NCI-H774 (cell line): ENCODE measurements at regions not wholly inside any gene's neighbourhood (a gene's known extent, or its start where the extent isn't known, plus 50 kb on each side); places are given as distances from the start of the nearest gene placed in this dataset.
"Not testable (repeated sequence)": the region's sequence is repeated elsewhere in the genome, so short reads cannot be mapped to it uniquely, and the experiment has no call there.

ENCODE experiments used
- DNase-seq: peaks from one replicate; lab custom pipeline; 2025; lab: John Stamatoyannopoulos, UW

DNA sequence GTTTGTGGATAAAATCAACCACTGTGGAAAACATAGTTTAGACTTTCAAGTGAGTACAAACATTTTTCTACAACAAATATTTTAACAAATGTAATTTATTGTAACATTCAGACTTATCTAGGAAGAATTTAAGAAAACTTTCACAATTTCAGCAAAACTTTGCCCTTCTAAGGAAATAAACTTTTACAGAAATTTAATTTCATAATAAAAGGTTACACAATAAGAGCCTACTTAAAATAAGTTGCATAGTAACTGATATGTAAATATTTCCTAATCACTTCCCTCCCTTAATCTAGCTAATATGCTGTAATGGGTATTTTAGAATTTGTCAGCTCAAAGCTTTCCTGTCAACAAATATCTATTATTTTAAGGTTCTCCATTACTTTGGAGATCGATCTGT, 1899.9 kb downstream of the MAT2B start:
- no peak for DNase-seq

DNA sequence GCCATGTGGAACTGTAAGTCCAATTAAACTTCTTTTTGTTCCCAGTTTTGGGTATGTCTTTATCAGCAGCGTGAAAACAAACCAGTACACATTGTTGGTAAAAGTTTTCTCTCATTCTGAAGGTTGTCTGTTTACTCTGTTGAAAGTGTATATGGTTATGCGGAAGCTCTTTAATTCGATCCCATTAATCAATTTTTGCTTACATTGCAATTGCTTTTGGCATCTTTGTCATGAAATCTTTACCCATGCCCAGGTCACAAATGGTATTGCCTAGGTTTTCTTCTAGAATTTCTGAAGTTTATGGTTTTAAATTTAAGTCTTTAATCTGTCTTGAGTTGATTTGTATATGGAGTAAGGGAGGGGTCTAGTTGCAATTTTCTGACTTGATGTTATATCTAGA, 1901.9 kb downstream of the MAT2B start:
- no peak for DNase-seq

DNA sequence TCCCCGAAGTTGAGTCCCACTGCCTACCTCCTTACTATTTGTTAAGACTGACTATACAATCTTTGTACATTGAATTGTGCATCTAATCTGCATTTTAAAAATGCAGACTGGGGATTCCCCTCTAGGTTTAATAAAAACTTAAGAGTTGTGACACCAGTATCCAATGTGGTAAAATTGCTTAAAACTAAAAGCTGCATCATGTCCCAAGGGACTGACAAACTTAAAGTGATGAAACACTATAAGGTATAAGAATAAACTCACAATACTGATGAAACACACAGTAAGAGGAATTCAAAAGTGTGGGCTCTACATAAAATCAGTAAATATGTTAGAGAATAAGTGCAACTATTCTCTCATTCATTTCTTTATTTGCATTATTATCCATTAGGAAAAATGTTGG, 1905.1 kb downstream of the MAT2B start:
- no peak for DNase-seq

DNA sequence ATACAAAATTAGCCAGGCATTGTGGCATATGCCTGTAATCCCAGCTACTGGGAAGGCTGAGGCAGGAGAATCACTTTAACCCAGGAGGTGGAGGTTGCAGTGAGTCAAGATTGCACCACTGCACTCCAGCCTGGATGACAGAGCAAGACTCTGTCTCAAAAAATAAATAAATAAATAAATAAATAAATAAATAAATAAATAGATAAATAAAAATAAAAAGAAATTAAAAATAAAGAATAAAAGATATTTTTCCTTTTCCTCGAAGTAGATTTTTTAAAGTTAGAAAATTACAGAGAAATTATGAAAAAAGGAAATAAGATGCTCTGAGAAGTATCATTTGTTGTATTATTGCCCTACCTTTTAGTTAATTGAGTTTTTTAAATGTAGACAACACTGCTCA, 1906.1 kb downstream of the MAT2B start:
- DNase-seq = not testable (repeated sequence)

DNA sequence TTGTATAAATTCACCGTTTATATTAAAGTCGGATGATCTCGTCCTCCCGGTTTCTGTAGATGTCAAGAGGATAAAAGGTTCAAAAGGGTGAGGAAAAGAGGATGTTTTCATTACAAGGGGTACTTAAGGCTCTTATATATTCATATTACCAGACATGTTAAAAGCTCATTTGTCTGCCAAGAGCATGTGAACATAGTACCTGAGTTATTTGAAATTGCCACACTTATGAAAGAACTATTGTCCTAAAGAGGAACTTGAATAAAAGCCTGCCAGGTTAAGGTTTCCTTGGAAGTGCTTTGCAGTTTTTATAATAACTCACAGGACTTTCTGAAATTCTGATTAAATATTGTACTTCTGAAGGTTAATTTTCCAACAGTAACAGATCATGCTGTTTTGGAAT, 1915.1 kb downstream of the MAT2B start:
- no peak for DNase-seq

DNA sequence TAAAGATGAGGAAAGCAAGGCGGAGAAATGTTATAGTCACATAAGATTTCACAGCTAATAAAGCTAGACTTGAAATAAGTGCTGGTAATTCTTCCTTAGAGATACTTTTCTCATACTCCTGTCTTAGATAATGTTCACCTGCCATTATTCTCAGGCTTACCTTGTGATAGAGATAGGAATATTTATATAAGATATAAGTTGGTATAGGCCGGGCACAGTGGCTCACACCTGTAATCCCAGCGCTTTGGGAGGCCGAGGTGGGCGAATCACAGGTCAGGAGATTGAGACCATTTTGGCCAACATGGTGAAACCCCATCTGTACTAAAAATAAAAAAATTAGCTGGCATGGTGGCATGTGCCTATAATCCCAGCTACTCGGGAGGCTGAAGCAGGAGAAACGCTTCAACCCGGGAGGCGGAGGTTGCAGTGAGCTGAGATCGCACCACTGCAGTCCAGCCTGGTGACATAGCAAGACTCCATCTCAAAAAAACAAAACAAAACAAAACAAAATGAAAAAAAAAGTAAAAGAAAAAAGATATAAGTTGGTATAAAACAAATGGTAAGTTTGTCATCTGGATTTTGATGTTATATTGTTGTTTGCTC, 1918.4 kb downstream of the MAT2B start:
- no peak for DNase-seq

DNA sequence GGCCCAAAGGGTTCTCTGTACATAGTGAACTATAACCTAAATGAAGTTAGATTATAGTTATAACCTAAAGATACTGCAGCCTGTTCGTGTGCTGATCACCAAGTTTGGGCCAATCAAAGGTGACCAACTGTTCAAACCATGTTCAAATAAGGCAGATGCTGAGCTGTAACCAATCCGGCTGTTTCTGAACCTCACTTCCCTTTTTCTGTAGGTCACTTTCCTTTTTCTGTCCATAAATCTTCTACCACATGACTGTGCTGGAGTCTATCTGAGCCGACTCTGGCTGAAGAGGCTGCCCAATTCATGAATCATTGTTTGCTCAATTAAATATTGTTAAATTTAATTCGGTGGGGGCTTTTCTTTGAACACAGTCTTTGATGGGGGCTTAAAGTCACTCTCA, 1920.2 kb downstream of the MAT2B start:
- no peak for DNase-seq

DNA sequence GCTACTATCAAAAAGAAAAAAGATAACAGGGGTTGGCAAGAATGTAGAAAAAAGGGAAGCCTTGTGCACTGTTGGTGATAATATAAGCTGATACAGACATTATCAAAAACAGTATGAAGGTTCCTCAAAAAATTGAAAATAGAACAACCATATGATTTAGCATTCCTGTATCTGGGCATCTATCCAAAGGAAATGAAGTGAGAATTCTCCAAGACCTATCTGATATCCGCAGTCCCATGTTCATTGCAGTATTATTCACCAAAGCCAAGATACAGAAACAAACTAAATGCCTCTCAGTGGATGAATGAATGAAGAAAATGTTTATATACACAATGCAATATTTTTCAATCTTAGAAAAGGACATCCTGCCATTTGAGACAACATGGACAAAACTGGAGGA, 1943.3 kb downstream of the MAT2B start:
- no peak for DNase-seq

DNA sequence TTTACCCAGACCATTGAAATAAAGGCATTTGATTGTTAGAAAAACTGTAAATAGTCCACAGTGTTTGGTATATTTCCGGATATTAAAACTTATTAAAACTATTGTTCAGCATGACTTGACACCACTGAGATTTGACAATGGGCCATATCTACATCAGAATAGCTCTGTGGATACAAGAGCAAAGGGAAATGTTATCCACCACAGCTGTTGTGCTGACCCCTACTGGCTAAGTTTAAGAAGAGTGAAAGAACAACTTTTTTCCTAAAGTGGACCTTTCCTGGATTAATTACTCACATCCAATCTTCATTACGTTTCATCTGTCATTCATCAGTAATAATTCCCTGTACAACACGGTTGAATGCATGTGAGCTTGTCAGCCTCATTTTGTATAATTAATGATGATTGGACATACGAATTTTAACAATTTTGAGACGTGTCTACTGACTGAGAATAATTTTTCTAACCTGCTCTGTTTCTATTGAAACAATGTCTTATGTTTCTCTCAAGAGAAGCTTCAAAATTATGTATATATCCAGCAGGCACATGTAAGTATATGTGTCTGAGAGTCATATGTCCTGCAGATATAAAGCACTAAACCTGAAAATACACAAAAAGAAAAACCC, 1952.6 kb downstream of the MAT2B start:
- DNase-seq = no peak

DNA sequence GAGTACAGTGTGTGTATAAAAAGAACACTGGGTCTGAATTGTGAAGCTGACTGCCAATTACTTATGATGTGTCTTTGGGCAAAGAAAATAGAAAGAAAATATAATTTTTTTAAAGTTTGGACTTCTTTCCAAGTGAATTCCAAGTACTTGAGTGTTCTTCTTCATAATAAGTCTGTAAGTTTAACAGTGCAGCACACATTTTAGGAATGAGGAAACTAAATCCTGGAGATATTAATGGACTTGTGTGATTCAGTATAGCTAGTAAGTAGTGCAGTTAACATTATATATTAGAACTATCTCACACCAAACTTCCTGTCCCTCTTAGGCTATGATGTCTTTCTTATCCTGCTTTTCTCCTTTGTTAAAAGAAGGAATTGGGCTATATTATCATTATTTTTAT, 1953.8 kb downstream of the MAT2B start:
- DNase-seq = no peak

DNA sequence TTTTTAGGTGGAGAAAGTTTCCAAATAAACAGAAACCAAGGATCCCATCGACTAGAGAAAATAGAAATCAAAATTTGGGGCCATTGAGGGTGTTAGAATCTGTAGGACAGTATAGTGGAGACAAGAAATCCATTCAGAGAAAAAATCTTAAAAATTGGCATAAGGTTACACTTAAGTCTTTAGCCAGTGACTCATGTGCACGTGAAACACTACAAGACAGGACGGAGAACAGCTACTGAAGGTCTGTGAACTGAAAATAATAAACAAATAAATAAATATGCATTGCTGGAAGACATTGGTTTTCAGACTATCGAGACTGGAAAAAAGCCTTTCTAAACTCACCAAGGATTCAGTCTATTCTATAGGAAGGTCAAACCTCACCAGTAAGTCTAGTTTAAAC, 1955.5 kb downstream of the MAT2B start:
- DNase-seq = no peak

DNA sequence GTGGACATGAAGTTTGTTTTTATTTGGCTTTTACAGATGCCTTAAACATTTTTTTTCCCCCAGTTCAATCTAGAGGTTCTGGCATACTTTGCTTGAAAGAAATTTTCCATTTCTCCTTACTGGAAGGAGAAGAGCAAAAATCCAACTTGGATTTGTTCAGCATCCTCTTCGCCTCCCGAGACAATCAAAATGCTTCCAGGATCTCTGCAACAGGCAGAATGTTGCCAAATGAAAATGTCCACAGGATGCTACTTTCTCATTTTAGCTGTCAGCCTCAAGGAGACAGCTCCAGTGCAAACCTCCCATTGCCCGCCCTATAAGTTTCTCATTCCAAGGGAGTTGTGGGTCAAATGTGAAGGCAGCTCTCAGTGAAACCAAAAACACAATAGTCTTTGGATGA, 1972.1 kb downstream of the MAT2B start:
- no peak for DNase-seq

DNA sequence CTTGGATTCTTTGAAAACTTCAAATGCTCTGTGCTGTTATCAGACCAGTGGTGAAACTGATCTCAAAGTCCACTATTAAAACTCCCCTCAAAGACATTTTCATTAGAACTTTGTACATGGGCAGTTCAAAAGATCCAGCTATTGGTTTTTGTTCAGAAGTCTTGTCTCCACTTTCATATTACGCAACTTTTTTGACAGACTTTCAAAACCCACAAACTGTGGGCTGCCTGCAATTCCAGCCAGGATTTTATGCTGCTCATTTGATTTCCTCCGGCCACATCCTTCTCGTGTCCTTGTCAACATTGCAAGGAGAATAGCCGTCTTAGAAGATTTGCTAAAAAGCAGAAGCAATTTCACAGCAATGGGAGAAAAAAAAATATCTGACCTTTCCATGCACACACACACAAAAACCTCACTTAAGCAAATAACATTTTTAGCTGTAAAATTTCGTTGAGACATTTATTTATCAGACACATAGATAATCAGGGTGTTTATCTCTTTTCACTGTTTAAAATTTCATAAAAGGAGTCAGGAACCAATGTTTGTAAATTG, 1990.5 kb downstream of the MAT2B start:
- DNase-seq = no peak

DNA sequence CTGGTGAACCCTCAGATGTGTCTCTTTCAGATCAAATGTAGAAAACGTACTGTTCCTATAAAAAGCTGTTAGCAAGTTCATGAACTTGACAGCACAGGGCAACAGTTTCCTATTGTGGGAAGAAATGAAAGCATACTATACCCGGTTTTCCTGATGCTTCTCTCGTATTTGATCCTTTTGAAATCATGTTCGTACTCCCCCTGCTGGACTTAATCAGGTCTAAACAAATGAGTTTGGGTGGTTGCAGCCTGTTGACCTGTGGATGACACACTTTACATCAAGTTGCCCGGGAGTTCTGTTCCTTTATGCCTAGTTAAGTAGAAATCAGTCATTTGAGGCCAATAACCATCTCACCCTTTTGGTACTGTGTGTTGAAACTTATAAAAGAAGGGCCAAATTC, 1992.3 kb downstream of the MAT2B start:
- DNase-seq = no peak

DNA sequence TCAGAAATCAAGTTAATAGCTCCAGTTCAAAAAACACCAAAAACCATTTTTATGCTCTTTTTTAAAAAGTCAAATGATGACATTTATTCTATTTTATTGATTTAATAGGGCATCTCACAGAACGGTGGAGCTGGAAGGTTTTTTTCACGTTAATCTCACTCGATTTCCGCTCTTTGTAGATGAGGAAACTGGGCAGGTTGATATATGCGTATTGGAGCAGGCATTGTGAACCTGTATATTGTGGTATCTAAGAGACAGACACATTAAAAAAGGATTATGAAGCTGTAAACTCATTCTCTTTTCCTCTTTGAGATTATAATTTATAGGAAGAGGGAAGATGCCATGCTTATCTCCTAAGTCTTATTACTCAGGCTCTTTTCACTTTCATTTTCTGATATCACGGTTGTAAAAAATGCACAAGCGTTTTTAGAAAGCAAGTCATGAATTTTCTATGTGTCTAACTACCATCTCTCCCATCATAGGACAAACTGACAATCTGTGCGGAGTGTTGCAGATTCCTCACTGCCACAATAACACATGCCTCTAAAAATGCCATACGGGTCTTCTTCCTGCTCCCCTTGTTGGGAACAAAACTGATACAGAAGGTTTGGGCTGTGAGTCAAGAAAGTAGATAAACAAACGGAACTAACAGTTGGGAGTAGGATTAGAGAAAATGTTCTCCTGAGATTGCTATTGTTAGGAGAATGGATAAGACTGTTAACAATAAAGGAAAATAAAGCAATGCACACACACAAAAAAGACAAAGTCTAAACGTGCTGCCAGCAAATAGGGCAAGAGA, 1997.7 kb downstream of the MAT2B start:
- DNase-seq = no peak

DNA sequence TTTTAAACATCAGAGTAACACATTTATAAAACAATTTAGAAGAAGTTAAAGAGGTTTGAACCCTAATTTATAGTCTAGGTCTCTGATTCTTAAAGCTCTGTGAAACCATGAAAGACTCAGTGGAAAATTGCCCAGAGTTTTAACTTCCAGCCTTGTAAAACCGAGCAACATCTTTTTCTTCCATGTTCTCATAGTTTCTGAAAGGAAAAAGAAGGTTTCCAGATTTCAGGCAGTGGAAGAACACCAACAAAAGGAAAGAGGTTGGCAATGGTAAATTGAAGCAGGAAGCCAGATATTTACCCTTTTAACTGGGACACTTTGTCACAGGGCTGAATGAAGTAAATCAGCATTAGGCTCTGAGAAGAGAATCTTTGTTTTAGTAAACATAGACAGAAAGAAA, 1999.3 kb downstream of the MAT2B start:
- no peak for DNase-seq

DNA sequence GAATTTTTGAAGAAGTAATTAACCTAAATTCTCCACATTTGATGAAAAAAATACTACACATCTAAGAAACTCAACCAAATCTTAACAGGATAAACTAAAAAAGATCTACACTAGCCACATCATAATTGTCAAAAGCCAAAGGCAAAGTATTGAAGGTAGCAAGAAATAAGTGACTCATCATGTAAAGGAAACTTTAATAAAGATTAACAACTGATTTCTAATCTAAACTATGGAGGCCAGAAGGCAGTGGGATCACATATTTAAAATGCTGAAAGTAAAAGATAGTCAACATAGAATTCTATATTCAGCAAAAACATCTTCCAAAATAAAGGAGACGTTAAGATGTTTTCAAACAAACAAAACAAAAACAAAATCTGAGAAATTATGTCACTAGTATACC, 2002.9 kb downstream of the MAT2B start:
- no peak for DNase-seq

DNA sequence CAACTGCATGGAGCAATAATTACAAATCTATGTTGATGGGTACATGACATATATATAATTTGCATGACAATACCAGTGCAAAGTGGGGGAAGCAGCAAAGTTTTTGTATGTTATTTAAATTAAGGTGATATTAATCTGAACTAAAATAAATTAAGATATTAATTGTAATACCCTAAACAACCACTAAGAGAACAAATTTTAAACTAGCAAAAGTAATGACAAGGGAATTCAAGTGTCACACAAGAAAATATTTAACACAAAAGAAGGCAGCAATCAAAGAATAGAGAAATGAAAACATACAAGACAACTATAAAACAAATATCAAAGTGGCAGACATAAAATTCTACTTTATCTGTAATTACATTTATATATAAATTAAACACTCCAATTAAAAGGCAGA, 2003.4 kb downstream of the MAT2B start:
- no peak for DNase-seq

DNA sequence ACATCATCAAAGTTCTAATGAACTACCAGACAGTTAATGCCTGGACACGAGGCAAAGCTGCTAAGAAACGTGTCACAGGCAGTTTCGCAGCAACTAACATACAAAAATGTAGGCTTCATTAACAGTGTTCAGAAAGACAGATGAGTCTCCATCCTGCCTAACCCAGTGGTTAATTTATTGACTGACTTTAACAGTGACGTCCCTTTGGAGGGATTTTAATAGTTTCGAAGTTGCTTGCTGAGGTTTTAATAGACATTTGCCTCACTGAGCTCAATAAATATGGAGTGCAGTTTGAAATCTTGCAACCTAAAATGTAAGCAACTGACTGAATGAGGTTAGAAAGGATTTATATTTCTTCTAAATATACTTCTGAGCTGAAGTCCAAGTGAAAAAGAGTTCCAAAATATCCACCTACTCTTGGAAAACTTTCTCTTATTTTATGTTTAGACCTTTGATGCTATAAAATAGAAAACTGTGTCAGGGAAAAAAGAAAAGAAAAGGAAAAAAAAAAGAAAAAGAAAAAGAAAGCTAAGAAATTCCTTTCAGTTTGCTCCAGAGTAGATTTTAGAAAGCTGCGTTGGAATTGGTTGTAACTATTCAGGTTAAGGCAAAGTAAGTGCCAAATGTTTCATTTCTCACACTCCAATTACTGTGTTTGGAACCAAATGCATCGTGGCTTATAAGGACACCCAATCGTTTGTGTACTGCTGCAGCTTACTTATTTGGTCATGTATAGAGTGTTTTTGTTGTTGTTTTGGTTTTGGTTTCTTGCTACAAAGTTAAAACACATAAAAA, 2016.6 kb downstream of the MAT2B start:
- DNase-seq = no peak

DNA sequence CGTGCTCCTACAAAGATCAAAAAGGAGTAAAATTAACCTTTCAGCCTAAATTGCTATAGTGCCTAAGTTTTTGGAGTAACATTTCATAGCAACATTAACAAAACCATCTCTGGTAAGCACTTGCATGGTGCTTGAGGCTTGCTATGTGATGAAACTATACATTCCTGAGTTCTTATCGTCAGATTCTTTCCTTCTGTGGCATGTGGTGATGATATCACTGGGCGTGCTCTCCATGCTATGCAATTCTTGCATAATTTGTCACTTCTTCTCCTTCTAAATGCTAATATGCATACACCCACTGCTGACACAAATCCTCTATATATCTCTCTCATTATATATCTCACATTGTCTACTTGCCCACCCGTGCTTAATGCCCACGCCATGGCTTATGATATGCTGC, 2019.9 kb downstream of the MAT2B start:
- DNase-seq = no peak

DNA sequence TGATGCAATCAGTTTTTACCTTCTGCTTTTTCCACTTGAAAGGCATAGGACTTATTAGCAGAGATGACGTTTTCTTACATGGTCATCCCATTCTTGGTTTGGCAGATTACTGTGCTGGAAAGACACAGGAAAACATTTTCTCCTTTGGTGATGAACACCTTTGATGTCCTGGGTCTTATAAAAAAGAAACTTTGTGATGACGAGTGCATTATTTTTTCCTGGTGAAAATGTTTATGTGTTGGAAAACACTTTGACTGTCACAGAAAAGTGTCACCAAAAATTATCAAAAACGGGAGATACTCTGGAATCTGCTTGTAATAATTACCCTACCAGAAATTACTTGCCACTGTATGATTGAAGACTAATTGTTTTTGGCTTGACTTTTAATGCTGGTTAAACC, 2020.9 kb downstream of the MAT2B start:
- no peak for DNase-seq

DNA sequence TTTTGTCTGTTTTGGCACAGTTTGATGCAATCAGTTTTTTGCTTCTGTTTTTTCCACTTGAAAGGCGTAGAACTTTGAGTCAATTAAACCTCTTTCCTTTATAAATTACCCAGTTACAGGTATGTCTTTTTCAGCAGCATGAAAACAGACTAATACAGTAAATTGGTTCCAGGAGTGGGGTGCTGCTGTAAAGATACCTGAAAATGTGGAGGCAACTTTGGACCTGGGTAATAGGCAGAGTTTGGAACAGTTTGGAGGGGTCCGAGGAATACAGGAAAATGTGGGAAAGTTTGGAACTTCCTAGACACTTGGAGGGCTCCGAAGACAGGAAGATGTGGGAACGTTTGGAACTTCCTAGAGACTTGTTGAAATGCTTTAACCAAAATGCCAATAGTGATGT, 2022.2 kb downstream of the MAT2B start:
- DNase-seq = no peak
